ENCODE measurements at regions not wholly inside any gene's neighbourhood (a gene's known extent, or its start where the extent isn't known, plus 50 kb on each side); places are given as distances from the start of the nearest gene placed in this dataset.

DNA sequence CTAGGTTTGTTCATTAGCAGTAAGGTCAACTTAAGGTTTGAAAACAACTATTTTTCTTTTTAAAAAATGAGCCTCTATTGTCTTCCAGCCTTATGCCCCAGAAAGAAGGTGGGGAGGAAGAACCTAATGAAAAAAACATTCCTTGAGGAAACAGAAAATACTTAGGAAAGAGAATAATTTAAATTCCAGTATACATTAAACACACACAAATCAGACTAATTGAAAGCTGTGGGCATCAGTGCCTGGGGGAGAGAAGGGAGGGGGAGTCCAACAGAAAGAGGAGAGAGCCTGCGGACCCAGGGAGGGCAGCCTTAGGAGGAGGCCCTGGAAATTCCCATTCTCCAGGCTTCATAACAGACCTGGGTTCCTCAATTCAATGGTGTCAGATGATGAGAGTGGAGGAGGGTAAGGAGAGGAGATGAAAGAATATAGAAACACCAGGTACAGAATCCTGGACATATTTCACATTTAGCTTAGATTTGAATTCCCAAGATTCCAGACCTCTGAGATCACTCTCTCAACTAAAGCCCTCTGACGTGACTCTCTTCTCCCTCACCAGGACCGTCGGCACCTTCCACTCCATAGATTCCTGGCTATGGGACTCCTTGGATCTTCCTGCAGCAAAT is 320.5 kb upstream of the UMPS start:
- no peak for DNase-seq (ENCODE audit: low read depth)

- no peak for DNase-seq (ENCODE audit: low read depth)
These were observed 319.8 kb upstream of the UMPS start for GRCh38 chr3:124410471-124410870.

GRCh38 chr3:124411728-124412127 is 318.5 kb upstream of the UMPS start:
- no peak for DNase-seq (ENCODE audit: low read depth)

GRCh38 chr3:124412644-124413043 is 317.6 kb upstream of the UMPS start:
- no peak for DNase-seq (ENCODE audit: low read depth)

GRCh38 chr3:124413393-124413792 is 316.9 kb upstream of the UMPS start:
- no peak for DNase-seq (ENCODE audit: low read depth)

- no peak for DNase-seq (ENCODE audit: low read depth)
These were observed 316.2 kb upstream of the UMPS start for GRCh38 chr3:124413989-124414598.

DNA sequence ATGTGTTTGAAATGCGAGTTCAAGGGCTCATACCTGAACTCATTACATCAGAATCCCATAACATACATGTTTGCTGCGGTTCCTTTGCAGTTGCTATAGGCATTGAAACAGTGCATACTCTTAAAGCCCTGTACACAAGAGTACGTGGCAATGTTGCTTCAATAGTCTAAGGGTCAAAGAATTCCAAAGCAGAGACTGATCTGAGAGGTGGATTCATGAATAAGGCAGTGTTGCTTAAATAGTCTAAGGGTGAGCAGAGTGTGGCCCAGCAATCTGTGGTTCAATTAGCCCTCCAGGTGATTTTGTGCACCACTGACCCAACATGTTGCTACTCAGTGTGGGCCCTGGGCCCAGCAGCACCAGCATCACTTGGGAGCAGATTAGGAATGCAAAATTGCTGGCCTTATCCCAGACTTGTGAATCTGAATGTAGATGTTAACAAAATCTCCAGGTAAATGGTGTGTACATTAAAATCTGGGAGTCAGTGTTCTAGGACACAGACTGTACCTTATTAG is 314.7 kb upstream of the UMPS start:
- no peak for DNase-seq (ENCODE audit: low read depth)

DNA sequence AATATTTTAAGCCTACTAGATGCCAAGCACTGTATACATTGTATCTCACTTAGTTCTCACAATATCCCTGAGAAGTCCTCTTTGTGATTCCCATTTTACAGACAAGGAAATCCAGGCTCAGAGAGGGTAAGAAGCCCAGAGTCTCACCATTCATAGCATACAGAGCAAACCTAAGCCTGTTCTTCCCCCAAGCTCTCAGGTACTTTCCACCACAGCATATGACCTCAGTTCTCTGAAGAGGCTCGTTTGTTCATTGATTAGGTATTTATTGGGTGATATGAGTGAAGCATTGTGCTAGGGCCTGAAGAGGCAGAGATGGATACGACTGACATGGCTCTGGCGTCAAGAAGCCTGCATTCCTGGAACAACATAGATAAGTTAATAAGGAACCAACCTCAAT is 310.9 kb upstream of the UMPS start:
- DNase-seq (ENCODE audit: low read depth): no peak

DNA sequence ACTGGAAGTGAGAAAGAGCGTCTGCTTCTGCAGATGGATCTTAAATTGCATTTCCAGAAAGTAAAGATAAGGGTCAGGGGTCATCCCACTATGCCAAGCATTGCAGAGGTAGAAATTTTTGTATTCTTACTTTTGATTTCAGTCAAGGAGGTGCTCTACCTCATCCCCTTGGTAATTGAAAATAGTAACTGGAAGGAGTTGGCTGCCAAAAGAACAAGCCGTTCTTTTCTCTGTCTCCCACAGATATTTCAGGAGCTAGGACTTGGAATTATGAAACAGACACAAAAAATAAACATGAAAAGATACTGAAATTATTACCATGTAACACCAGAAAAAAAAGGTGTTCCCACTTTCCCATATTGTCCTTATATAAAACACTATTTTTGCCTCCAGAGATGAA is 309.9 kb upstream of the UMPS start:
- DNase-seq (ENCODE audit: low read depth): no peak

DNA sequence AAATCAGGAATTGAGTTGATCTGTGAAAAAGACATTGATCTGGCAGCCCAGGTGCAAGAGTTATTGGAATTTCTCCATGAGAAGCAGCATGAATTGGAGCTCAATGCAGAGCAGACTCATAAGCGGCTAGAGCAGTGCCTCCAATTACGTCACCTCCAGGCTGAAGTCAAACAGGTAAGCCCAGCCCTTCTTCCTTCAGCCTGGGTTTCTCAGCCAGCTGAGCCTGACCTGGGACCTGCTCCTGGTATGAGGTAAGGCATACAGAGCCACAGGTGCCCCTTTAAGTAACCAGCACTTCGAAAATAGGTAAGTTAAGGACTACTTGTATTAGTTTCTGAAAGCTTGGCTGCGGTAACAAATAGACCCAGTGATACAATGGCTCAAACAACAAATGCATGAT is 307.4 kb upstream of the UMPS start:
- DNase-seq (ENCODE audit: low read depth): no peak

DNA sequence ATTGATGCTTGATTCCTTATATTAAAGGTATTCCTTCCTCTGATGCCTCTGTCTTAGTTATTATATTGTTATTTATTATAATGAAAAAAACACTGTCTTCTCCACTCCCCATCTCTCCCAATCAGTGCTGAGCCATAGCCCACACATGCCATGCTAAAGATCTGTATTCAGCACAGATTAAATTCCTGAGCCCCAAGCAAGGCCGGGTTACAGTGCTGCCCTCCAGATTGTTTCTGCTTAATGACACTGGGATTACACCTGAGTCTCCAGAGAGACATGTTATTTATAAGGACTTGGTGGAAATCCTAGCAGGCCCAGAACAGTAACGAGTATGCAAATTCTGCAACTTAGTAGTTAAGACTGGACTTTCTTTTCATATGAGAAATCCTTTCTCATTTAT is 305.9 kb upstream of the UMPS start:
- no peak for DNase-seq (ENCODE audit: low read depth)

GRCh38 chr3:124425972-124426371 is 304.3 kb upstream of the UMPS start:
- DNase-seq (ENCODE audit: low read depth): no peak

- no peak for DNase-seq (ENCODE audit: low read depth)
These were observed 301.7 kb upstream of the UMPS start for GRCh38 chr3:124428372-124429128.

- no peak for DNase-seq (ENCODE audit: low read depth)
These were observed 301.0 kb upstream of the UMPS start for GRCh38 chr3:124429129-124429815.

DNA sequence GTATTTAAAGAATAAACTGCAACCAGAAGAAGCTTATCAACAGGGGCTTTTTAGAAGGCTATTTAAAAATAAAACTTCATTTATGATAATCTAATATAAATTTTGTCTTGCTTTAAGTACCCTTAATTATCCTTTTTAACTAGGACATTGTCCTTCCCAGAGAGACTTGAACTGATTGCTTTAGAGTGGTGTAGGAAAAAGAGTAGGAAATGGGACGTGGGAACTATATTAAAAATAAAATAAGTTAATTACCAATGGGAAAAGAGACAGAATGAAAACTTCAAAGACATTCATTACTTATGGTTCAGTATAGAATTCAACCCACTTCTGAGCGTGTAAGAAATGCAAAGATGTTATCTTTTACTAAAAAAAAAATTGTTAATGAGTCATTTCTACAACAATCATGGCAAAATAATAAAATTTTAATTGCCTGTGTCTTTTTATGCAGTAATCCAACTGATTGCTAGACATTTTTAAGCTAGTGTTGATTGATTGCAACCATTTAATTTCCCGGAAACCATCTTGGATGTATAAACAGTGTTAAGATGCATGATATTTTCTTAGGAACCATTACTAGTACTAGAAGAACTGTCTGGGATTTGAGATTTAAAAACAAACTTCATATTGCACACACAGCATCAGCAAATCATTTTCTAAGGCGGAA is 298.8 kb upstream of the UMPS start:
- DNase-seq (ENCODE audit: low read depth): no peak

GRCh38 chr3:124434176-124434575 is 296.1 kb upstream of the UMPS start:
- no peak for DNase-seq (ENCODE audit: low read depth)

GRCh38 chr3:124435467-124435866 is 294.8 kb upstream of the UMPS start:
- DNase-seq (ENCODE audit: low read depth): no peak

DNA sequence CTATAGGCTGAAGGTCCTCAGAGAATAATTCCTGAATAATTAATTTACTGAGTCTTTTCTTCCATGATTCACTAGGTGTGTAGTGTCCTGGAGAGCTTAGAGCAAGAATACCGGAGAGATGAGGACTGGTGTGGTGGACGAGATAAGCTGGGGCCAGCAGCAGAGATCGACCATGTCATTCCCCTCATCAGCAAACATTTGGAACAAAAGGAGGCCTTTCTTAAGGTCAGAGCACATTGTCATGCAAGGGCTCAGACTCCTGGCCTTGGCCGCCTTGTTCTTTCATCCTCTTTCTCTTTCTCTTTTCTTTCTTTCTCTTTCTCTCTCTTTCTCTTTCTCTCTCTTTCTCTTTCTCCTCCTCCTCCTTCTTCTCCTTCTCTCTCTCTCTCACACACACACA is 291.4 kb upstream of the UMPS start:
- no peak for DNase-seq (ENCODE audit: low read depth)

DNA sequence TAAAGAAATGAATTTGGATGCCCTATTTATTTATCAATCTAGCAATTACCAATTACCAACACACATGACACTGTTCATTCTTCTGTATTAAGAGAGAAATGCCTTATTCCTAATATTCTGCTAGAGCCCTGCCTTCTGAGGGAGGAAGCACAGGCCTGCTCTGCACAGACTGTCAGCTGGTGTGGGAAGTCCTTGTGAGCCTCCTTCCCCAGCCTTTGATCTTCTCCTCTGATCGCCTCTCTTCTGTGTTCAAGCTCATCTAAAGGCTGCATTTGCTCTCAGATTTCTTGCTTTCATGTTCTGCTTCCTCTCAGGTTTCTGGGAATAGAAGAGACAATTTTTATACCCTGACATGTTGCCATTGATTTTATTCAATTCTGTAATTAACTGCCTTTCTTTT is 290.6 kb upstream of the UMPS start:
- DNase-seq (ENCODE audit: low read depth): no peak

DNA sequence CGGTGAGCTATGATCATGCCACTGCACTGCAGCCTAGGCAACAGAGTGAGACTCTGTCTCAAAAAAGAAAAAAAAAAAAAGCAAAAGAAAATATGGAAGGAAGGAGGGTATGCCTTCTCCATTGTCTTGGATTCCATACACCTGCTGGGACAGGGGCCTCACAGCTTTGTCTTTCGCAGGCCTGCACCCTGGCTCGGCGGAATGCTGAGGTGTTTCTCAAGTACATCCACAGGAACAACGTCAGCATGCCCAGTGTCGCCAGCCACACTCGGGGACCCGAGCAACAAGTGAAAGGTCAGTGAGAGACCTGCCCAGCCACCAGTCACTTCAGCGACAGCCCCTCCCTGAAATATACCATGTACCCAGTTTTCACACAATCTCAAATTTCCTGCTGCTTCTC is 288.5 kb upstream of the UMPS start:
- DNase-seq (ENCODE audit: low read depth): no peak

GRCh38 chr3:124442463-124442862 is 287.8 kb upstream of the UMPS start:
- DNase-seq (ENCODE audit: low read depth): no peak

GRCh38 chr3:124443446-124443845 is 286.8 kb upstream of the UMPS start:
- no peak for DNase-seq (ENCODE audit: low read depth)
